CD8-positive, alpha-beta memory T cell (primary cell): ENCODE measurements at regions not wholly inside any gene's neighbourhood (a gene's known extent, or its start where the extent isn't known, plus 50 kb on each side); places are given as distances from the start of the nearest gene placed in this dataset.

Experiments
- CTCF ChIA-PET: fragments of 350-600 bp; sonication (Branson Sonifier 250); formaldehyde crosslinking; loops from one replicate; lab custom pipeline; 2021; ENCODE audit warnings: antibody characterized with exemption; lab: Charles Lee
- POLR2A ChIA-PET: fragments of 350-600 bp; sonication (Branson Sonifier 250); formaldehyde crosslinking; loops from one replicate; lab custom pipeline; 2021; ENCODE audit warnings: antibody characterized with exemption; lab: Charles Lee
- DNase-seq, 5 donors: peaks; one replicate each; pipeline versions ENCODE4 v3.0.0 to v3.0.0-alpha.2; 2020 to 2022; ENCODE audit warnings: mixed read lengths in 1 of 5
- H3K27ac ChIP-seq: one replicate; pipeline ENCODE4 v1.7.0; 2013; ENCODE audit warnings: low read depth, mild to moderate bottlenecking, low read length, moderate library complexity
- H3K27me3 ChIP-seq: 2 replicates; pipeline ENCODE4 v1.7.0; 2013; ENCODE audit warnings: low read length, mild to moderate bottlenecking; ENCODE audit not compliant: insufficient read depth, poor library complexity, severe bottlenecking
- H3K36me3 ChIP-seq: 2 replicates; pipeline ENCODE4 v1.7.0; 2013; ENCODE audit warnings: mild to moderate bottlenecking, low read length, moderate library complexity; ENCODE audit not compliant: insufficient read depth
- H3K4me1 ChIP-seq: 2 replicates; pipeline ENCODE4 v1.7.0; 2013; ENCODE audit warnings: mild to moderate bottlenecking, low read length, moderate library complexity; ENCODE audit not compliant: insufficient read depth
- H3K4me3 ChIP-seq: 2 replicates; pipeline ENCODE4 v1.7.0; 2013; ENCODE audit warnings: mild to moderate bottlenecking, low read length
- H3K9me3 ChIP-seq: 2 replicates; pipeline ENCODE4 v1.7.0; 2013; ENCODE audit warnings: mild to moderate bottlenecking, low read length
- H3K27ac Mint-ChIP-seq, 8 donors: one replicate each; pipeline ENCODE4 v1.8.0; 2020 to 2021; ENCODE audit warnings: mixed read lengths in 8 of 8, mild to moderate bottlenecking in 6 of 8, inconsistent platforms in 3 of 8, moderate library complexity in 3 of 8
- H3K27me3 Mint-ChIP-seq, 2 donors: one replicate each; pipeline ENCODE4 v1.8.0; 2020 to 2021; ENCODE audit warnings: mixed read lengths in 2 of 2, mild to moderate bottlenecking in 1 of 2, moderate library complexity in 1 of 2
- H3K36me3 Mint-ChIP-seq, 3 donors: one replicate each; pipeline ENCODE4 v1.8.0; 2020 to 2021; ENCODE audit warnings: mixed read lengths in 3 of 3, inconsistent platforms in 1 of 3, mild to moderate bottlenecking in 1 of 3
- H3K4me1 Mint-ChIP-seq, 3 donors: one replicate each; pipeline ENCODE4 v1.8.0; 2020 to 2021; ENCODE audit warnings: mixed read lengths in 3 of 3, inconsistent platforms in 1 of 3, mild to moderate bottlenecking in 1 of 3
- H3K4me3 Mint-ChIP-seq, 7 donors: one replicate each; pipeline ENCODE4 v1.8.0; 2020 to 2021; ENCODE audit warnings: mixed read lengths in 7 of 7, mild to moderate bottlenecking in 6 of 7, moderate library complexity in 4 of 7, inconsistent platforms in 2 of 7
- H3K9me3 Mint-ChIP-seq, 5 donors: one replicate each; pipeline ENCODE4 v1.8.0; 2020 to 2022; ENCODE audit warnings: mixed read lengths in 5 of 5, mild to moderate bottlenecking in 3 of 5, moderate library complexity in 2 of 5, inconsistent platforms in 1 of 5

DNA sequence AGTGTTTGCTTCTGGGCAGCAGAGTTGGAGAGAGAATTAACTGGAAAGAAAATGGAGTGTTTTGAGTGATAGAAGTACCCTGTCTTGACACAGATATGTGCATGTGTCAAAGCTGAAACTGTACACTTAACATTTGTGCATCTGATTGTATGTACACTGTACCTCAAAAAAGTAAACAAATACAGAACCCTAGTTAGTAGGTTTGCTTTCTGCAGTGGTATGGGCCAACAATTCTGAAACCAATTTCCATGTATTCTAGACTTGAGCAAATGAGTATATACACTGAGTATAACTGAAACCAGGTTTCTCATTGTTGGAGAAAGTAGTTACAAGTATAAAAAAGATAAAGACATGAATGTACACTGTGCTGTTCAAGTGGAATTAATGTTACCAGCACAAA lies 52.4 kb downstream of the ELAPOR2 start:
- Mint-ChIP-seq H3K9me3 (no peaks in the 10 kb centered on the region), H3K36me3 (peaks cover 0 to 3% (median 0%) of the 10 kb centered on the region in 3 donors), H3K4me3 (no peak overlapping the region), H3K27me3 (peaks cover 4 to 13% of the 10 kb centered on the region in 2 donors), H3K27ac (peak overlapping the region in 1 of 8 donors; percentile 72), H3K4me1 (peaks cover 4 to 10% (median 9%) of the 10 kb centered on the region in 3 donors)
- Histone ChIP-seq H3K4me3 (no peak overlapping the region), H3K9me3 (no peaks in the 10 kb centered on the region), H3K27me3 (no peaks in the 10 kb centered on the region), H3K4me1 (no peaks in the 10 kb centered on the region), H3K36me3 (no peaks in the 10 kb centered on the region), H3K27ac (no peak overlapping the region)
- CTCF ChIA-PET, result no interaction called here
- POLR2A ChIA-PET, result no interaction called here
- DNase-seq, result no peak

DNA sequence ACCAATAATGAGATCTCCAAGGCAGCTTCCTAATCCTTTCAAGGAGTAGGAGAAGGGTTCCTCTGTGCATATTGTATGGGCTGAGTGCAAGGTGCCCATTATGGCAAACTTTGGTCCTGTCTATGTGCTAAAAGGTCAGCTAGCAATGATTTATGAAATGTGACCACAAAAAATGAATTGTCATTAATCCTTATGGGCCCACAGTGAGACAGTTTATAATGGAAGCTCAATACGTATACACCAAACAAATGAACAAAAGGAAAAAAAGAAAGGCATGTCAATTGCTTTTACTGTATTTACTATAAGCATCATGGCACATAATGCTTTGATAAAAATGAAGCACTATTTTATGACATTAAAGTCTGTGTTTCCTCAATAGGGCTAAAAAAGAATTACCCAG lies 54.5 kb downstream of the ELAPOR2 start:
- Histone ChIP-seq H3K4me3 (no peak overlapping the region), H3K27ac (no peak overlapping the region), H3K4me1 (no peaks in the 10 kb centered on the region), H3K36me3 (no peaks in the 10 kb centered on the region), H3K9me3 (no peaks in the 10 kb centered on the region), H3K27me3 (no peaks in the 10 kb centered on the region)
- H3K27me3 Mint-ChIP-seq, result peaks cover 12% of the 10 kb centered on the region in 2 donors
- POLR2A ChIA-PET, result no interaction called here
- DNase-seq, result no peak
- H3K4me3 Mint-ChIP-seq, result no peak overlapping the region
- H3K27ac Mint-ChIP-seq, result no peak overlapping the region
- H3K9me3 Mint-ChIP-seq, result no peaks in the 10 kb centered on the region
- peaks cover 4 to 10% (median 9%) of the 10 kb centered on the region in 3 donors for H3K4me1 Mint-ChIP-seq
- CTCF ChIA-PET, result no interaction called here
- peaks cover 0 to 3% (median 0%) of the 10 kb centered on the region in 3 donors for H3K36me3 Mint-ChIP-seq

DNA sequence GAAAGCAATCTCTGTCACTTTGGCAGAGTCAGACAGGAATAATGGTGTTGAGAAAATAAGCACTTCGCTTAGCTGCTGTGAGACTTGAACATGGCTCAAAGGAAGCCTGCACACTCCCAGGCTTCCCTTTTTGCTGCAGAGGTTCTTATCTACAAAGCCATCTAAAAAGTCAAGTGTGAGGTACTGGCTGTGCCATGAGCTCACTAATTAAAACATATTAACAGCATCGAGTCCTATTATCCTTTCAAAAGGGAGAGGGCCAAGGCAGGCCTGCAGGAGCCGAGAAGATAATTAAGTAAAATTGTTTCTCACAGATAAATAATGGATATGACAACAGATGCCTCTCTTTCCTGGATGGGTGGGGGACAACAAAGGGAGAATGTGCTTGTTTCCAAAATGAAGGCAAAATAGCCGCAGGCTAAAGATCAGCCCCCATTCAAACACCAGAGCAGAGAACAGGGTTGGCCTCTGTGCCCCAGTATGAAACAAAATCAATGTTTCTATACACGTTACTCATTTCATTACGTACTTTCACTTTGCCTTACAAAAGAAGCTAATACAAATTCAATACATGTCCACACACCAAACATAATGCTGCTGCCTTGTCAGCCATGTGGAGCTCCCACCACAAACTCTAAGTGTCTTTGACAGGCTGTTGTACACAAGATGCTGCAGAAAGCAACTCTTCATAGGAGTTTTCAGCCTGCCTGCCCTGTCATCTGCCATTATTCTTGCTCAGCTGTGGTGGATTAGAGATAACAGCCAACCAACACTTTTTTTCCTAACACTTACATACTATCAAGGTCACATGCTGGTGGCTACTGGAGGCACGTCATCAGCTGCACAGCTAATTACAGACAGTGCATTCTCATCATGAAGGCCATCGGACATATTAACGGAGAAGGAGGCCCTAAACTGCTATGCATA lies 55.3 kb downstream of the ELAPOR2 start:
- Mint-ChIP-seq H3K4me1 (peaks cover 4 to 10% (median 9%) of the 10 kb centered on the region in 3 donors), H3K36me3 (peaks cover 0 to 3% (median 0%) of the 10 kb centered on the region in 3 donors), H3K9me3 (no peaks in the 10 kb centered on the region), H3K27ac (peak overlapping the region in 2 of 8 donors; percentile 31 to 37), H3K4me3 (peak overlapping the region in 2 of 7 donors; percentile 8 to 50), H3K27me3 (peaks cover 12 to 16% of the 10 kb centered on the region in 2 donors)
- ChIA-PET POLR2A (no interaction called here), CTCF (no interaction called here)
- Histone ChIP-seq H3K27me3 (no peaks in the 10 kb centered on the region), H3K27ac (no peak overlapping the region), H3K36me3 (no peaks in the 10 kb centered on the region), H3K4me1 (no peaks in the 10 kb centered on the region), H3K4me3 (no peak overlapping the region), H3K9me3 (no peaks in the 10 kb centered on the region)
- no peak for DNase-seq

DNA sequence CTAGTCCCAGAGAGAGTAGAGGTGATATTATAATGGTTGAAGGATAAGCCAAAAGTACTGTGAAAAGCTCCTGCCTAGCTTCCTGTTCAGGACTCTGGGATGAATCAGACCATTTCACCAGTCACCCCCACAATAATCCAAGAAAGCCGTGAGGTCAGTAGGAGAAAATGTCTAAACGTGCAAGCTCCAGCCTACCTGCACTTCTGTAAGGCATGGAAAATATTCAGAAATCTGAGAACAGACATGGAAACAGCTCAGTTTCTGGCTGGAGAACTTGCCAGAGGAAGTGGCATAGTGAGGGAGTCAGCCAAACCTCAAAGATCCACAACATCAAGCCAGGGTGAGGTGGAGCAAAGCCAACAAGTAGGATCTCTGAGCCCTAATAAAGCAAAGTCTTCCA lies 58.2 kb downstream of the ELAPOR2 start:
- no peak for DNase-seq
- Histone ChIP-seq H3K4me3 (no peak overlapping the region), H3K9me3 (no peaks in the 10 kb centered on the region), H3K4me1 (no peaks in the 10 kb centered on the region), H3K27ac (no peak overlapping the region), H3K27me3 (no peaks in the 10 kb centered on the region), H3K36me3 (no peaks in the 10 kb centered on the region)
- peaks cover 4 to 10% (median 9%) of the 10 kb centered on the region in 3 donors for H3K4me1 Mint-ChIP-seq
- ChIA-PET POLR2A (no interaction called here), CTCF (no interaction called here)
- peaks cover 12 to 33% of the 10 kb centered on the region in 2 donors for H3K27me3 Mint-ChIP-seq
- H3K36me3 Mint-ChIP-seq, result peaks cover 0 to 3% (median 0%) of the 10 kb centered on the region in 3 donors
- H3K27ac Mint-ChIP-seq, result no peak overlapping the region
- no peaks in the 10 kb centered on the region for H3K9me3 Mint-ChIP-seq
- no peak overlapping the region for H3K4me3 Mint-ChIP-seq

DNA sequence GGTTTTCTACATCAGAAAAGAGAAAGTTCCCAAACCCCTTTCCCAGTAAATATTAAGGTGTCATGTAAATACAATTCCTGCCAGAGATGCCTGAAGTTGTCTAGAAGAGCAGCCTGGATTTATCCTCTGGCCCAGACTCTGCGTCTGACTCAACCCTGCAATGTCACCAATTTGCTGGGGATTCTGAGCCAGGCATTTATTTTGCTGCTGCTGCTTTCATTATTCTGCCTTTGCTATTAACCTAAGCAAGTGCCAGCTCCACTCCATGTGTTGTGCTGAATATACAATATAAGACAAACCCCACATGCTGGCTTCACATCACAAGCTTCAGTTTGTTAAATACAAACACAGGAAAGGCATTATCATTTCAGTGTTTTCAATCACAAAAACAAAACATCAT lies 59.1 kb downstream of the ELAPOR2 start:
- H3K27me3 Mint-ChIP-seq, result peaks cover 13 to 38% of the 10 kb centered on the region in 2 donors
- no peak overlapping the region for H3K27ac Mint-ChIP-seq
- no peaks in the 10 kb centered on the region for H3K36me3 ChIP-seq
- no peak overlapping the region for H3K27ac ChIP-seq
- no peak overlapping the region for H3K4me3 ChIP-seq
- no peaks in the 10 kb centered on the region for H3K9me3 Mint-ChIP-seq
- no peak overlapping the region for H3K4me3 Mint-ChIP-seq
- ChIA-PET POLR2A (no interaction called here), CTCF (no interaction called here)
- H3K4me1 Mint-ChIP-seq, result peaks cover 4 to 10% (median 9%) of the 10 kb centered on the region in 3 donors
- no peaks in the 10 kb centered on the region for H3K9me3 ChIP-seq
- peaks cover 0 to 3% (median 0%) of the 10 kb centered on the region in 3 donors for H3K36me3 Mint-ChIP-seq
- no peak for DNase-seq
- no peaks in the 10 kb centered on the region for H3K27me3 ChIP-seq
- no peaks in the 10 kb centered on the region for H3K4me1 ChIP-seq

DNA sequence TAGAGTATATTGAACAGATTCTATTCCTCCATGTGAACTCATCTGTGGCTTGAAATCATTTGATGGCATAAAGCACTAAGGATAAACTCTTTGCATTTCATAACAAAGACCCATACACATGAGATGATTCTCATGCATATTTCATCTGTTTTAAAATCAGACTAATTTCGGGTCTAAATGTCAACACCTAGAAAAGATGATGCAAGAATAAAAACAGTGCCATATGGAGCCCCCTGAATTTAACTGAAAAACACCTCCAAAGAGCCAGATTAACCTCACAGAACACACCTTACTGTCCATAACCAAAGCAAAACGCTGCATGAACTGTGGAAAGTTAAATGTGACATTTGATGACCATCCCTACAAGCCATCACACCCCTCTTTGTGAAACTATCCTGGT lies 59.7 kb downstream of the ELAPOR2 start:
- ChIA-PET CTCF (no interaction called here), POLR2A (no interaction called here)
- Histone ChIP-seq H3K36me3 (no peaks in the 10 kb centered on the region), H3K27ac (no peak overlapping the region), H3K27me3 (no peaks in the 10 kb centered on the region), H3K4me3 (no peak overlapping the region), H3K9me3 (no peaks in the 10 kb centered on the region), H3K4me1 (no peaks in the 10 kb centered on the region)
- Mint-ChIP-seq H3K4me3 (no peak overlapping the region), H3K27me3 (peaks cover 13 to 38% of the 10 kb centered on the region in 2 donors), H3K9me3 (no peaks in the 10 kb centered on the region), H3K4me1 (peaks cover 4 to 10% (median 9%) of the 10 kb centered on the region in 3 donors), H3K36me3 (peaks cover 0 to 3% (median 0%) of the 10 kb centered on the region in 3 donors), H3K27ac (no peak overlapping the region)
- no peak for DNase-seq

DNA sequence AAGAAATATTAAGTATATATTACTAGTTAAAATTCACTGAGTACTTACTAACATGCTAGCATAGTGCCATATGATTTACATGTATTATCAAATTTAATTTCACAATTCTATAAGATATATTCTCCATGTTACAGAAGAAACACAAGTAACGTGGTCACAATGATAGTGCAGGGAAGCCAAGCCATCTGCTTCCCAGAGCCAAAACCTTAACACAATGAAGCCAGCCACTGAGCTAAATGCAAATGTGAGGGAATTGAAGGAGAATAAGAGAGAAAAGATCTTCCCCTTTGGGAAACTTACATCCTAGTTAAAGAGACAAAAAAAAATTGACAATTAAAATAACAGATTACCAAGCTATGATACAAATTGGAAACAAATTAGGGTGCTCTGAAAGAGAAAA lies 63.6 kb downstream of the ELAPOR2 start:
- Histone ChIP-seq H3K4me1 (no peaks in the 10 kb centered on the region), H3K9me3 (no peaks in the 10 kb centered on the region), H3K36me3 (no peaks in the 10 kb centered on the region), H3K4me3 (no peak overlapping the region), H3K27ac (no peak overlapping the region), H3K27me3 (no peaks in the 10 kb centered on the region)
- ChIA-PET CTCF (no interaction called here), POLR2A (no interaction called here)
- Mint-ChIP-seq H3K9me3 (no peaks in the 10 kb centered on the region), H3K36me3 (no peaks in the 10 kb centered on the region), H3K27ac (no peak overlapping the region), H3K27me3 (peaks cover 3 to 32% of the 10 kb centered on the region in 2 donors), H3K4me1 (peaks cover 0 to 6% (median 2%) of the 10 kb centered on the region in 3 donors), H3K4me3 (no peak overlapping the region)
- DNase-seq, result no peak

DNA sequence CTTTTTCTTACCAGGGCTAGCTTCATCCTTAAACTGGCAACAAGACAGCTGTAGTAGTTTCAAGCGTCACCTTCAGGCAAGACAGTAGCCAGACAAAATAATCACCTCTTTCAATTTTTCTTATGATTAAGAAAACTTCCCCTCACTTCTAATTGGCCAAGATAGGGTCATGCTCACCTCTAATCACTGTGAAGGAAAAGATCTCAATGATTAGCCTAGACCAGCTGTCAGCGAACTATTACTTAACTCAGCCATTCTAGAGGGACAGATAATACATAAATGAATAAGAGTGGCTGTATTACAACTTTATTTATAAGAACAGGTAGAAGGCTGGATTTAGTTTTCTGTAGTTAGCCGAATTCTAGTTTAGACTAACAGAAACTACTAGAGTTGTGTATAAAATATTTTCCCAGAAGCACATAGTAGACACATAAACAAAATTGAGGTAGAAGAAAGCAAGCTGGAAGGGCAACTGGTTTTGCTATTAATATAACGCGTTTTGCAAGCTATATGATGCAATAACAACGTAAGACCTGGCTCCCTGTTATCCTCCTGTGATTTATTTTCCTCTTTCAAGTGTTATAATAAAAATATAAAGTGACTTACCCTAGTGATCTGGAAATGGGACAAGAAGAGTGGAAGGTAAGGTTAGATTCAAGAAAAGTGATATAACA lies 64.3 kb downstream of the ELAPOR2 start:
- H3K9me3 ChIP-seq, result no peaks in the 10 kb centered on the region
- no peak for DNase-seq
- Mint-ChIP-seq H3K4me1 (peaks cover 0 to 6% (median 2%) of the 10 kb centered on the region in 3 donors), H3K27me3 (peaks cover 2 to 28% of the 10 kb centered on the region in 2 donors), H3K27ac (peak overlapping the region in 2 of 8 donors; percentile 3 to 34), H3K9me3 (no peaks in the 10 kb centered on the region), H3K36me3 (no peaks in the 10 kb centered on the region), H3K4me3 (no peak overlapping the region)
- H3K4me3 ChIP-seq, result no peak overlapping the region
- no peak overlapping the region for H3K27ac ChIP-seq
- H3K36me3 ChIP-seq, result no peaks in the 10 kb centered on the region
- ChIA-PET POLR2A (no interaction called here), CTCF (interaction anchor here (1.4 kb wide), 1 partner anchor 15 kb away, joined by 4 read pairs; no protein-coding TSS in a partner anchor)
- no peaks in the 10 kb centered on the region for H3K27me3 ChIP-seq
- no peaks in the 10 kb centered on the region for H3K4me1 ChIP-seq
